ENCODE measurements at regions not wholly inside any gene's neighbourhood (a gene's known extent, or its start where the extent isn't known, plus 50 kb on each side); places are given as distances from the start of the nearest gene placed in this dataset.
A peak's percentile ranks its signal among the peaks of the same experiment; 100 is the strongest.

DNA sequence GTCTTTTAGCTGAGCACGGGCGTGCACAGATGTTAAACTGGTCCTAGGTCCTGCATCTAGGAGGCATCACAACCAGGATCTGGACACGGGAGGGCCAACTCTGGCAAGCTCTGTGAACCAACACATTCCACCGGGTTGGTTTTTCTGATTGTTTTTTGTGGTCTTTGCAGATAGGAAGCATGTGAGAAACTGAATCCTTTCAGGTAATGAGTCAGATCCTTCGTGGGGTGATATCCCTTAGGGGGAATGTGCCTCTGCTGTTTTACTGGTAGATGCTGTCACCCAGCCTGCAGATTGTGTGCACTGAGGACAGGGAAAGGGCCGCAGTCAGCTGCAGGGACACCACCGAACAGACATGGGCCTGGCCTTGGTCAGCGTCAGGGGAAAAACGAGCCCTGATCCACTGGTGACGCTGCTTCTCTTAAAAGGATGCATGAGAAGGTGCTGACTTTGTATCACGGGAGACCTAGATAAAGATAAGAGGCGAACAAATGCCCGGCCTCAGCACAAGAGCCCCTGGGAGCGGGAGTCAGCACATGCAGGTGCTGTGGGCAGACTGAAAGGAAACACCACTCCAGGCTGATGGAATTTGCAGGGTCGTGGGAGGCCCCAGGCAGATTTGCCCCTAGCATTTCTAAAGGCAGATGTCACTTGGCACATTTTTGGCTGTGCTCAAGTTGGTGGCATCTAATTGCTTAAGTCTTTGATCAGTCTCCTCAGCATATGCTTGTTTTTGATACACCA lies 51.1 kb downstream of the DOP1B start:
- intact Hi-C loops (cut with DNase I) = loop anchor here (5.0 kb wide), 1 partner anchor 60 kb away; no protein-coding TSS in a partner anchor
- DNase-seq (no peak), ATAC-seq (no peak)

DNA sequence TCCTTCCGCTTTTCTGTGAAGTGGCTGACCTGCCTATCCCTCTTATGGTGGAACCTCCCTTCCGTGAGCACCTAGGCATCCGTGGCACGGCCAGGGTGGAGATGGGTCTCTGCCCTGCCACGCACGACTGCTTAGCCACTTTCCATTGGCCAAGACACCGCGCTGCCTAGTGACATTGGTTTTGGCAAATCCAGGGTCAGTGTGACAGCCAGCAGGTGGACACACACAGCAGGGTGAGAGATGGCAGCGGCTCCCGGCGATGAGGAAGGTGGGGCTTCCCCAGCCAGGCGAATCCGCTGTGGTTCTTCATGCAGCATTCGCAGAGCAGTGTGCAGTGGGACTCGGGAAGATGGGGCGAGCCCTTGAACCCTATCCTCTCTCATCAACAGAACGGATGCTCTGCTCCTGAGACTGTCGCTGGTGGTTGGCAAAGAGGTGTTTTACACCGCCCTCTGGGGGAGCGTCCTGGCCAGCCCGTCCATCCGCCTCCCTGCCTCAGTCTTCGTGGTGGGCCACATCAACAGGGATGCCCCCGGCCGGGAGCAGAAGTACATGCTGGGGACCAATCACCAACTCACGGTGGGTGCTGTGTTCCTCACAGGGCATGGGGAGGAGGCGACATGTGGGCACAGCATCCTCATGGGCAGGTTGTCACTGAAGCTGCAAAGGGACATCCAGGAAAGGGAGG lies 51.8 kb downstream of the DOP1B start:
- no peak for TF ChIP-seq POLR2A (IDR thresholded peaks at IDR 0.05)
- TF ChIP-seq, protein P1, sequence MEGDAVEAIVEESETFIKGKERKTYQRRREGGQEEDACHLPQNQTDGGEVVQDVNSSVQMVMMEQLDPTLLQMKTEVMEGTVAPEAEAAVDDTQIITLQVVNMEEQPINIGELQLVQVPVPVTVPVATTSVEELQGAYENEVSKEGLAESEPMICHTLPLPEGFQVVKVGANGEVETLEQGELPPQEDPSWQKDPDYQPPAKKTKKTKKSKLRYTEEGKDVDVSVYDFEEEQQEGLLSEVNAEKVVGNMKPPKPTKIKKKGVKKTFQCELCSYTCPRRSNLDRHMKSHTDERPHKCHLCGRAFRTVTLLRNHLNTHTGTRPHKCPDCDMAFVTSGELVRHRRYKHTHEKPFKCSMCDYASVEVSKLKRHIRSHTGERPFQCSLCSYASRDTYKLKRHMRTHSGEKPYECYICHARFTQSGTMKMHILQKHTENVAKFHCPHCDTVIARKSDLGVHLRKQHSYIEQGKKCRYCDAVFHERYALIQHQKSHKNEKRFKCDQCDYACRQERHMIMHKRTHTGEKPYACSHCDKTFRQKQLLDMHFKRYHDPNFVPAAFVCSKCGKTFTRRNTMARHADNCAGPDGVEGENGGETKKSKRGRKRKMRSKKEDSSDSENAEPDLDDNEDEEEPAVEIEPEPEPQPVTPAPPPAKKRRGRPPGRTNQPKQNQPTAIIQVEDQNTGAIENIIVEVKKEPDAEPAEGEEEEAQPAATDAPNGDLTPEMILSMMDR (IDR thresholded peaks at IDR 0.05) = no peak
- Histone ChIP-seq H3K27me3 (no peaks in the 10 kb centered on the region), H3K9me3 (no peaks in the 10 kb centered on the region), H3K27ac (no peak overlapping the region), H3K4me3 (no peak overlapping the region), H3K4me1 (peaks cover 16% of the 10 kb centered on the region), H3K36me3 (replicated peaks in 1 of 2; ENCODE audit: insufficient read depth in 1 of 2, low read depth in 2 of 2) (no peaks in the 10 kb centered on the region)
- DNase-seq (no peak), ATAC-seq (no peak)
- WGBS, 2 donors = 88 to 94% methylated on average over 20 to 27 of the region's 27 CpGs
- intact Hi-C loops (cut with DNase I) = loop anchor here (5.0 kb wide), 1 partner anchor 61 kb away; no protein-coding TSS in a partner anchor

More for the DNA sequence above, 51.1 kb downstream of the DOP1B start:
- H3K36me3 ChIP-seq (replicated peaks in 1 of 2; ENCODE audit: insufficient read depth in 1 of 2, low read depth in 2 of 2) = no peaks in the 10 kb centered on the region
- no peaks in the 10 kb centered on the region for H3K9me3 ChIP-seq
- H3K27ac ChIP-seq = no peak overlapping the region
- peaks cover 23% of the 10 kb centered on the region for H3K4me1 ChIP-seq
- no peak overlapping the region for H3K4me3 ChIP-seq
- TF ChIP-seq, protein P1 (IDR thresholded peaks at IDR 0.05) = no peak
- no peak for TF ChIP-seq POLR2A (IDR thresholded peaks at IDR 0.05)
- 78 to 81% methylated on average over 14 to 15 of the region's 15 CpGs for WGBS, 2 donors
- H3K27me3 ChIP-seq = no peaks in the 10 kb centered on the region

GRCh38 chr21:36209626-36210171 lies 53.1 kb downstream of the DOP1B start:
- DNase-seq (peak; percentile 72 to 82 (median 76)), ATAC-seq (peak; percentile 72)
- TF ChIP-seq, protein P1 (IDR thresholded peaks at IDR 0.05) = peak in 6 of 7 experiments; percentile 33 to 80 (median 75)
- no peak for TF ChIP-seq POLR2A (IDR thresholded peaks at IDR 0.05)
- Histone ChIP-seq H3K4me1 (peaks cover 8% of the 10 kb centered on the region), H3K9me3 (no peaks in the 10 kb centered on the region), H3K27ac (no peak overlapping the region), H3K27me3 (no peaks in the 10 kb centered on the region), H3K36me3 (replicated peaks in 1 of 2; ENCODE audit: insufficient read depth in 1 of 2, low read depth in 2 of 2) (peaks cover 0 to 1% of the 10 kb centered on the region in 2 donors), H3K4me3 (no peak overlapping the region)
- WGBS, 2 donors = 50 to 58% methylated on average over 11 of the region's 11 CpGs
- intact Hi-C loops (cut with DNase I) = loop anchor here (5.0 kb wide), 1 partner anchor 62 kb away; no protein-coding TSS in a partner anchor

- H3K4me3 ChIP-seq = no peak overlapping the region
- H3K36me3 ChIP-seq (replicated peaks in 1 of 2; ENCODE audit: insufficient read depth in 1 of 2, low read depth in 2 of 2) = peaks cover 0 to 1% of the 10 kb centered on the region in 2 donors
- TF ChIP-seq, protein P1 (IDR thresholded peaks at IDR 0.05) = no peak
- no peak for TF ChIP-seq POLR2A (IDR thresholded peaks at IDR 0.05)
- no peaks in the 10 kb centered on the region for H3K27me3 ChIP-seq
- no peak overlapping the region for H3K27ac ChIP-seq
- H3K9me3 ChIP-seq = no peaks in the 10 kb centered on the region
- 89 to 90% methylated on average over 21 of the region's 21 CpGs for WGBS, 2 donors
- ATAC-seq = no peak
- H3K4me1 ChIP-seq = peaks cover 8% of the 10 kb centered on the region
- no peak for DNase-seq
- intact Hi-C loops (cut with DNase I) = no loop called here
Observed at GRCh38 chr21:36210779-36211659, 54.4 kb downstream of the DOP1B start.
